ENCODE measurements at regions not wholly inside any gene's neighbourhood (a gene's known extent, or its start where the extent isn't known, plus 50 kb on each side); places are given as distances from the start of the nearest gene placed in this dataset.

- TF ChIP-seq CTCF (IDR thresholded peaks at IDR 0.05) (no peak), POLR2A (IDR thresholded peaks at IDR 0.05) (no peak)
Observed at GRCh38 chr1:98059620-98060019, 138.8 kb upstream of the DPYD start.
